Omental fat pad (tissue), 3 donors: ENCODE measurements at regions not wholly inside any gene's neighbourhood (a gene's known extent, or its start where the extent isn't known, plus 50 kb on each side); places are given as distances from the start of the nearest gene placed in this dataset.

ENCODE experiments used
- ATAC-seq: fragments of 150-250 bp; one replicate; pipeline ENCODE4 v1.9.1; 2016; ENCODE audit warnings: mild to moderate bottlenecking, moderate library complexity; ENCODE audit not compliant: low FRiP score
- DNase-seq: peaks from one replicate; pipeline ENCODE4 v3.0.0-alpha.2; 2019; ENCODE audit warnings: low spot score
- TF ChIP-seq, protein P1 (sequence below), 3 donors: fragments of 450-650 bp; IDR thresholded peaks; one replicate each; pipeline ENCODE4 v1.5.1; 2016 to 2017; ENCODE audit warnings: antibody characterized with exemption in 3 of 3, mild to moderate bottlenecking in 3 of 3, moderate library complexity in 2 of 3

DNA sequence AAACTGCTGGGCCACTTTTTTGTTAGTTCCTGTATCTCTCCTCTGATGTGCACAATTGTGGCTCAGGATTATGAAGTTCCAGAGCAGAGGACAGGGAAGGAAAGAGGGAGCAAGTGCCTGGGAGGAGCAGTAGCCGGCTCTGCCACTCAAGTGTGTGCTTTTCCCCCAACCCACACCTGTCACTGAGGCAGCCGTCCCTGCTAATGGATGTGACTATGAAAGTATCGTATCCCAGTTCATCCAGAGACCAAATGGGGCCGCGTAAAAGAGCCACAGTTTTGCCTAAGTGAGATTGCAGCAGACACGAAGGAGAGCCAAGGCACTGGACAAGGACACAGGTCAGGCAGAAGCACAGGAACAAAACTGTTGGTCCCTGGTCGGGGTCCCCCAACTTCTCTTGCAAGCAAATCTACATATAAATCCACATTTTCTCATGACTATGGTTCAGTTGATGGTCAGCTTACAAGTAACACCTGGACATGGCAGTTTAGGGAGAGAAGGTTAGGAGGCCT lies 204.7 kb downstream of the RHOU start:
- TF ChIP-seq, protein P1, sequence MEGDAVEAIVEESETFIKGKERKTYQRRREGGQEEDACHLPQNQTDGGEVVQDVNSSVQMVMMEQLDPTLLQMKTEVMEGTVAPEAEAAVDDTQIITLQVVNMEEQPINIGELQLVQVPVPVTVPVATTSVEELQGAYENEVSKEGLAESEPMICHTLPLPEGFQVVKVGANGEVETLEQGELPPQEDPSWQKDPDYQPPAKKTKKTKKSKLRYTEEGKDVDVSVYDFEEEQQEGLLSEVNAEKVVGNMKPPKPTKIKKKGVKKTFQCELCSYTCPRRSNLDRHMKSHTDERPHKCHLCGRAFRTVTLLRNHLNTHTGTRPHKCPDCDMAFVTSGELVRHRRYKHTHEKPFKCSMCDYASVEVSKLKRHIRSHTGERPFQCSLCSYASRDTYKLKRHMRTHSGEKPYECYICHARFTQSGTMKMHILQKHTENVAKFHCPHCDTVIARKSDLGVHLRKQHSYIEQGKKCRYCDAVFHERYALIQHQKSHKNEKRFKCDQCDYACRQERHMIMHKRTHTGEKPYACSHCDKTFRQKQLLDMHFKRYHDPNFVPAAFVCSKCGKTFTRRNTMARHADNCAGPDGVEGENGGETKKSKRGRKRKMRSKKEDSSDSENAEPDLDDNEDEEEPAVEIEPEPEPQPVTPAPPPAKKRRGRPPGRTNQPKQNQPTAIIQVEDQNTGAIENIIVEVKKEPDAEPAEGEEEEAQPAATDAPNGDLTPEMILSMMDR (IDR thresholded peaks at IDR 0.05) = no peak
- ATAC-seq = no peak

DNA sequence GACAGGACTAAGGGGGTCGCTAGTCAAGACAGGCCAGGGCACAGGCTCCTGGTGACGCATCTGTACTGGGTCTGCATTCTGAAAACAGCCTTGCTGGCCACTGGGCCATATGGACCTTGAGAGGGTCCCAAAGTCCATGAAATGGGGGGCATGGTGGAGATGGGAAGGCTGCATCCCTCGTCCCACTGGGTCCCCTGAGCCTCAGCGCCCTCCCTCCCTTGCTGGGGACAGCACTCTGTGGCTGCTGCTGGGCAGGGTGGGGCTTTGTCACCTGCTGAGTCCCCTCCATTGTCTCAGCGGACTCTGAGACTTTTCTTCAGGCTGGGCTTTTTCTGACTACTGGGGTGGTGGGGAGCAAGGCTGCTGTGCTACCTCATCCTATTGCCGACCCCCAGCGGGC lies 205.2 kb downstream of the RHOU start:
- TF ChIP-seq, protein P1 (IDR thresholded peaks at IDR 0.05) = no peak
- no peak for ATAC-seq
- no peak for DNase-seq

More for the DNA sequence above, 204.7 kb downstream of the RHOU start:
- DNase-seq = no peak

DNA sequence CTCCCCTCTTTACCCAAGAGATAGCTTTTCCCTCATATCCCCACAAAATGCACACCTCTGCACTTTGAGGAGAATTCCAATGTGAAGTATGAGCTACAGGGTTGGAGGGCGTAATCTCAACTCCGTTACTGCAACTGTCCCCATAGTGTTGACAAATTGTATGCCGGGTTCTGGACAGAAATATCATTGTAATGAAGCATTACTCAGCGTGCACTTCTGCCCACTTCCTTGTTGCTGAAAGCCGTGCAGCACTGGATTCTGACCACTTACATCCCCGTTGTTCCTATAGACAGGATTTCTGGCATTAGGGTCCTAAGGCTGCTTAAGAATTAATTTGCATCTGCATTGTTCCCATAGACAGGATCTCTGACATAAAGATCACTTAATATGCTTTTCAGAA lies 205.6 kb downstream of the RHOU start:
- TF ChIP-seq, protein P1 (IDR thresholded peaks at IDR 0.05) = no peak
- no peak for ATAC-seq
- DNase-seq = no peak

DNA sequence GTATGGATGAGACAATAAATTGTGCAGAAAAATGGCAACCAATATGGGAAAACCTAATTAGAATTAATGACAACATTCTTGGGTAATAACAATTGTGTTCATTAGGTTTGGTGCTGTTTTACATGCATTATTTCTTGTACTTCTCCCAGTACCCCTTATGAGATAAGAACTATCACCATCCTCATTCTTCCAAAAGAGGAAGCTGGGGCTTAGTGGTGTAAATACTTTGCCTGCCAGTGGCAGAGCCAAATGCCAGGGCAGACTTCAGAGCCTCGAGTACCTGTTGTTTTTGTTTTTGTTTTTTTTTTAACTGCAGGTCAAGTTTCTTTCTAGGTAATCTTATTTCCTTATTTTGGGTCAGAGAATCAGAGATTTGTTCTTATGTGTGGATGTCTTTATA lies 206.4 kb downstream of the RHOU start:
- TF ChIP-seq, protein P1 (IDR thresholded peaks at IDR 0.05) = no peak
- DNase-seq = no peak

DNA sequence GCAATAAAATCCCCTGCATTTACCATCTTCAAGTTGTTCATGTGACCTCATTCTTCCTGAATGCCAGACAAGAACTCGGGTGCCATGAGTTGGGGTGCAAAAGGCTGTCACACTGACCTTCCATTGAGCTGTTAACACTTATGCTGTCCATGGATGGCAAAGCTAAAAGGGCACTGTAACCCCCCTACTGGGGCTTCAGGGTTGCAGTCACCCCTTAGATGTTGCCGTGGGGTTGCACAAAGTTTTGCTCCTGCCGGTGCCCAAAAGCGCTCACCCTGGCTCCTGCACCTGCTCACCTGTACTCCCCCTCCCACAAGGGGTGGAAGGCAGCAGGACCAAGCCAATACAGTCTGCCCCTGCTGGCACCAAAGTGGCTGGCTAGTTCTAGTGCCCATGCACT lies 208.2 kb downstream of the RHOU start:
- DNase-seq (no peak), ATAC-seq (no peak)
- TF ChIP-seq, protein P1 (IDR thresholded peaks at IDR 0.05) = no peak

More for the DNA sequence above, 206.4 kb downstream of the RHOU start:
- ATAC-seq = no peak

DNA sequence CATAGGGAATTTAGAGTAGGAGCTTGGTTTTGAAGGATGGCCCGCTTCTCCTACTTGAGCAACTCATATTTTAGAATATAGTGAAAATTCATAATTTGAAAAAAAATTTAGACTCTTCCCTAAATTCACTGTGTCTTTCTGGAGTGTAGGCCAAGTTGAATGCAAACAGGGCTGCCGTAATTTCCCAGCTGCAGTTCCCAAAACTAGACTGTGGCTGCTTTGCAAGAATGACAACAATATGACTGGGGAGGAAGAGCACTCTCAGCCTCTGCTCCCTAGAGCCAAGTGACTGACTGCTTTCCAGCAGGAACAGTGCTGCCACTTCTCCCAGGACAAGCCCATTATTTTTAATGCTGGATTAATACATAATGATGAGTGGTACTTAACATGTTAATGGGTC lies 209.0 kb downstream of the RHOU start:
- TF ChIP-seq, protein P1 (IDR thresholded peaks at IDR 0.05) = no peak
- ATAC-seq (no peak), DNase-seq (no peak)

DNA sequence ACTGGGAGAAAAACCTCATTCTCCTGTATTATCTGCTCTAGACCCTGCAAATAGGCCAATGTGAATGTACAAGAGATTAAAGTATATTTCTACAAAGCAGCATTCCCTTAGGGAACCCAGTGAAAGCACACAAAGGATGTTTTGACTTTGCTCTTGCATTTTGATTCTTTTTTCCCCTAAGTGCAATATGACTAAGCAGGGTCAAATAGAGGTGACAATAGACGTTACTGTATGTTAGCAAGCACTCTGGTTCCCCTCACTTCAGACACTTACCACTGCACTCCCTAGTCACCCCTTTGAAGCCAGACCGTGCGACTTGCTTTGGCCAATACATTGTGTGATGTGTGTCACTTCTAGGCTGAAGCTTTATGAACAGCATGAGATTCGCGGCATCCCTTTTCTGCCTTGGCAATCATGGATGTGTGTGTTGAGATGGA lies 209.7 kb downstream of the RHOU start:
- ATAC-seq (no peak), DNase-seq (no peak)
- TF ChIP-seq, protein P1 (IDR thresholded peaks at IDR 0.05) = no peak
